ES-I3 (cell line): ENCODE measurements at regions not wholly inside any gene's neighbourhood (a gene's known extent, or its start where the extent isn't known, plus 50 kb on each side); places are given as distances from the start of the nearest gene placed in this dataset.

ENCODE experiments used
- H3K36me3 ChIP-seq: 2 replicates; pipeline ENCODE4 v1.6.1; 2013; ENCODE audit warnings: mild to moderate bottlenecking, low read length, control low read depth, moderate library complexity; ENCODE audit not compliant: insufficient read depth
- H3K4me1 ChIP-seq: 2 replicates; pipeline ENCODE4 v1.6.1; 2013; ENCODE audit warnings: mild to moderate bottlenecking, control low read depth, low read length; ENCODE audit not compliant: insufficient read depth
- H3K9ac ChIP-seq: 2 replicates; pipeline ENCODE4 v1.6.1; 2013; ENCODE audit warnings: low read depth, mild to moderate bottlenecking, low read length, moderate library complexity
- H3K9me3 ChIP-seq: 2 replicates; pipeline ENCODE4 v1.6.1; 2013; ENCODE audit warnings: mild to moderate bottlenecking, low read length, moderate library complexity; ENCODE audit not compliant: control insufficient read depth, insufficient read depth

GRCh38 chr12:69131077-69131476, 108.3 kb upstream of the CPSF6 start:
- no peaks in the 10 kb centered on the region for H3K4me1 ChIP-seq
- H3K36me3 ChIP-seq, result no peaks in the 10 kb centered on the region

GRCh38 chr12:69136931-69137613, 102.3 kb upstream of the CPSF6 start:
- no peaks in the 10 kb centered on the region for H3K4me1 ChIP-seq

More at GRCh38 chr12:69131077-69131476, 108.3 kb upstream of the CPSF6 start:
- Histone ChIP-seq H3K9ac (no peak overlapping the region), H3K9me3 (no peaks in the 10 kb centered on the region)

GRCh38 chr12:69141074-69141473, 98.3 kb upstream of the CPSF6 start:
- no peaks in the 10 kb centered on the region for H3K36me3 ChIP-seq
- no peaks in the 10 kb centered on the region for H3K4me1 ChIP-seq
- peaks cover 12% of the 10 kb centered on the region for H3K9me3 ChIP-seq
- H3K9ac ChIP-seq, result no peak overlapping the region

More at GRCh38 chr12:69136931-69137613, 102.3 kb upstream of the CPSF6 start:
- Histone ChIP-seq H3K36me3 (no peaks in the 10 kb centered on the region), H3K9ac (no peak overlapping the region), H3K9me3 (peaks cover 12% of the 10 kb centered on the region)

GRCh38 chr12:69149270-69149669, 90.1 kb upstream of the CPSF6 start:
- Histone ChIP-seq H3K4me1 (no peaks in the 10 kb centered on the region), H3K9ac (no peak overlapping the region), H3K36me3 (no peaks in the 10 kb centered on the region), H3K9me3 (no peaks in the 10 kb centered on the region; the same call in 1 of the 2 replicates)

- Histone ChIP-seq H3K4me1 (no peaks in the 10 kb centered on the region), H3K9ac (no peak overlapping the region), H3K9me3 (no peaks in the 10 kb centered on the region), H3K36me3 (no peaks in the 10 kb centered on the region)
Measured at GRCh38 chr12:69150083-69150795, 89.1 kb upstream of the CPSF6 start.

- Histone ChIP-seq H3K9me3 (no peaks in the 10 kb centered on the region), H3K9ac (no peak overlapping the region), H3K4me1 (no peaks in the 10 kb centered on the region), H3K36me3 (no peaks in the 10 kb centered on the region)
Measured at GRCh38 chr12:69150796-69151127, 88.6 kb upstream of the CPSF6 start.

GRCh38 chr12:69151254-69151764, 88.1 kb upstream of the CPSF6 start:
- Histone ChIP-seq H3K4me1 (no peaks in the 10 kb centered on the region), H3K9me3 (no peaks in the 10 kb centered on the region), H3K9ac (no peak overlapping the region), H3K36me3 (no peaks in the 10 kb centered on the region)

- Histone ChIP-seq H3K4me1 (no peaks in the 10 kb centered on the region; the same call in 1 of the 2 replicates), H3K9ac (no peak overlapping the region), H3K36me3 (no peaks in the 10 kb centered on the region)
Measured at GRCh38 chr12:69154585-69155363, 84.6 kb upstream of the CPSF6 start.

GRCh38 chr12:69157023-69157655, 82.2 kb upstream of the CPSF6 start:
- H3K9ac ChIP-seq, result peak overlapping the region; percentile 31; the same call in 1 of the 2 replicates
- H3K36me3 ChIP-seq, result no peaks in the 10 kb centered on the region
- H3K4me1 ChIP-seq, result no peaks in the 10 kb centered on the region; the same call in 1 of the 2 replicates
- no peaks in the 10 kb centered on the region for H3K9me3 ChIP-seq

More at GRCh38 chr12:69154585-69155363, 84.6 kb upstream of the CPSF6 start:
- H3K9me3 ChIP-seq, result no peaks in the 10 kb centered on the region

GRCh38 chr12:69161829-69162228, 77.5 kb upstream of the CPSF6 start:
- H3K4me1 ChIP-seq, result no peaks in the 10 kb centered on the region; the same call in 1 of the 2 replicates
- no peak overlapping the region for H3K9ac ChIP-seq
- H3K36me3 ChIP-seq, result no peaks in the 10 kb centered on the region
- H3K9me3 ChIP-seq, result no peaks in the 10 kb centered on the region

GRCh38 chr12:69163681-69164362, 75.5 kb upstream of the CPSF6 start:
- no peak overlapping the region for H3K9ac ChIP-seq

GRCh38 chr12:69167648-69168165, 71.7 kb upstream of the CPSF6 start:
- no peaks in the 10 kb centered on the region for H3K9me3 ChIP-seq
- no peaks in the 10 kb centered on the region for H3K36me3 ChIP-seq
- peaks cover 20% of the 10 kb centered on the region for H3K4me1 ChIP-seq
- H3K9ac ChIP-seq, result no peak overlapping the region

More at GRCh38 chr12:69163681-69164362, 75.5 kb upstream of the CPSF6 start:
- Histone ChIP-seq H3K4me1 (peaks cover 17% of the 10 kb centered on the region), H3K9me3 (no peaks in the 10 kb centered on the region), H3K36me3 (no peaks in the 10 kb centered on the region)

- no peak overlapping the region for H3K9ac ChIP-seq
- H3K9me3 ChIP-seq, result no peaks in the 10 kb centered on the region
Measured at GRCh38 chr12:69168363-69168762, 71.0 kb upstream of the CPSF6 start.

More at GRCh38 chr12:69168363-69168762, 71.0 kb upstream of the CPSF6 start:
- peaks cover 20% of the 10 kb centered on the region for H3K4me1 ChIP-seq
- no peaks in the 10 kb centered on the region for H3K36me3 ChIP-seq
